IMR-90 (cell line): ENCODE measurements at regions not wholly inside any gene's neighbourhood (a gene's known extent, or its start where the extent isn't known, plus 50 kb on each side); places are given as distances from the start of the nearest gene placed in this dataset.

Source experiments
- ATAC-seq: fragments of 200-7000 bp; cut with Tn5 transposase; 2 replicates; pipeline ENCODE4 v1.9.1; 2020; ENCODE audit warnings: low read depth, mild to moderate bottlenecking, moderate library complexity
- BruUV-seq: library from RNA; stranded (reverse); fragments of 400-500 nt; replicated peaks from 2 replicates; lab custom pipeline; 2021; lab: Mats Ljungman, UMichigan
- CTCF ChIA-PET: fragments of 300-600 bp; formaldehyde crosslinking; extraction: SDS; loops from one replicate; lab custom pipeline; 2021; ENCODE audit warnings: antibody characterized with exemption; lab: Yijun Ruan, JAX
- POLR2A ChIA-PET: fragments of 300-600 bp; sonication (Branson Sonifier 250); formaldehyde crosslinking; loops from one replicate; lab custom pipeline; 2022; ENCODE audit warnings: antibody characterized with exemption; ENCODE audit not compliant: unreplicated experiment; lab: Charles Lee
- DNase-seq: peaks from one replicate; pipeline ENCODE4 v3.0.0; 2013
- H2AFZ ChIP-seq: replicated peaks from 2 replicates; pipeline ENCODE3; 2013; ENCODE audit warnings: low read length, mild to moderate bottlenecking; ENCODE audit not compliant: poor library complexity
- H2AK5ac ChIP-seq: 2 replicates; pipeline ENCODE4 v1.6.1; 2013; ENCODE audit warnings: low read depth, low read length, inconsistent platforms
- H2AK9ac ChIP-seq: replicated peaks from 2 replicates; pipeline ENCODE3; 2013; ENCODE audit warnings: mild to moderate bottlenecking, low read depth, low read length, moderate library complexity; ENCODE audit not compliant: poor library complexity
- H2BK120ac ChIP-seq: 2 replicates; pipeline ENCODE4 v1.6.1; 2013; ENCODE audit warnings: low read depth, low read length, inconsistent platforms
- H2BK15ac ChIP-seq: 3 replicates; pipeline ENCODE4 v1.6.1; 2013; ENCODE audit warnings: low read depth, low read length, inconsistent platforms
- H2BK20ac ChIP-seq: 2 replicates; pipeline ENCODE4 v1.6.1; 2013; ENCODE audit warnings: low read depth, mild to moderate bottlenecking, inconsistent platforms, low read length, moderate library complexity
- H2BK5ac ChIP-seq: 2 replicates; pipeline ENCODE4 v1.6.1; 2013; ENCODE audit warnings: mild to moderate bottlenecking, low read depth, low read length, inconsistent platforms; ENCODE audit not compliant: poor library complexity, severe bottlenecking
- H3K14ac ChIP-seq: replicated peaks from 2 replicates; pipeline ENCODE4 v1.6.1; 2013; ENCODE audit warnings: low read depth, low read length, inconsistent platforms
- H3K18ac ChIP-seq: 2 replicates; pipeline ENCODE4 v1.6.1; 2013; ENCODE audit warnings: low read depth, low read length, control low read depth
- H3K23ac ChIP-seq: 2 replicates; pipeline ENCODE4 v1.6.1; 2013; ENCODE audit warnings: low read depth, low read length, inconsistent platforms
- H3K27ac ChIP-seq: 2 replicates; pipeline ENCODE4 v1.5.1; 2013; ENCODE audit warnings: mild to moderate bottlenecking, control low read depth, low read length; ENCODE audit not compliant: insufficient read depth
- H3K27me3 ChIP-seq: 2 replicates; pipeline ENCODE4 v1.6.1; 2013; ENCODE audit warnings: low read length; ENCODE audit not compliant: control insufficient read depth, insufficient read depth
- H3K36me3 ChIP-seq: 2 replicates; pipeline ENCODE4 v1.6.1; 2013; ENCODE audit warnings: low read length, mixed read lengths; ENCODE audit not compliant: control insufficient read depth, insufficient read depth
- H3K4ac ChIP-seq: 2 replicates; pipeline ENCODE4 v1.6.1; 2013; ENCODE audit warnings: low read depth, low read length, inconsistent platforms
- H3K4me1 ChIP-seq: 2 replicates; pipeline ENCODE4 v1.6.1; 2013; ENCODE audit warnings: low read length, mixed read lengths; ENCODE audit not compliant: control insufficient read depth, insufficient read depth
- H3K4me2 ChIP-seq: 2 replicates; pipeline ENCODE4 v1.6.1; 2013; ENCODE audit warnings: low read depth, mild to moderate bottlenecking, control low read depth, low read length, moderate library complexity
- H3K4me3 ChIP-seq: 2 replicates; pipeline ENCODE4 v1.5.1; 2013; ENCODE audit warnings: low read depth, mild to moderate bottlenecking, control low read depth, low read length, moderate library complexity; ENCODE audit not compliant: insufficient read depth
- H3K56ac ChIP-seq: 2 replicates; pipeline ENCODE4 v1.6.1; 2013; ENCODE audit warnings: low read length, inconsistent platforms; ENCODE audit not compliant: insufficient read depth; ENCODE audit errors: extremely low read depth
- H3K79me1 ChIP-seq, 2 experiments: 2 replicates each; pipeline ENCODE4 v1.6.1; 2013; ENCODE audit warnings: low read length in 2 of 2, inconsistent platforms in 1 of 2, low read depth in 1 of 2
- H3K9ac ChIP-seq: 2 replicates; pipeline ENCODE4 v1.6.1; 2013; ENCODE audit warnings: low read depth, low read length, control low read depth
- H3K9me1 ChIP-seq: 2 replicates; pipeline ENCODE4 v1.6.1; 2013; ENCODE audit warnings: low read length, inconsistent platforms; ENCODE audit not compliant: insufficient read depth
- H3K9me3 ChIP-seq: 2 replicates; pipeline ENCODE4 v1.6.1; 2013; ENCODE audit warnings: low read length; ENCODE audit not compliant: control insufficient read depth, insufficient read depth
- H4K20me1 ChIP-seq: 2 replicates; pipeline ENCODE4 v1.6.1; 2013; ENCODE audit warnings: low read length, inconsistent platforms; ENCODE audit not compliant: insufficient read depth
- H4K5ac ChIP-seq: 2 replicates; pipeline ENCODE4 v1.6.1; 2013; ENCODE audit warnings: mild to moderate bottlenecking, low read depth, low read length, control low read depth
- H4K8ac ChIP-seq, 2 experiments: 2 replicates each; pipeline ENCODE4 v1.6.1; 2013; ENCODE audit warnings: low read depth in 2 of 2, low read length in 2 of 2, control low read depth in 1 of 2, inconsistent platforms in 1 of 2
- H4K91ac ChIP-seq: 2 replicates; pipeline ENCODE4 v1.6.1; 2013; ENCODE audit warnings: low read depth, low read length, inconsistent platforms; ENCODE audit not compliant: insufficient read depth
- BHLHE40 ChIP-seq: fragments of 150-350 bp; IDR thresholded peaks from 2 replicates; pipeline ENCODE4 v1.6.1; 2016; ENCODE audit warnings: mild to moderate bottlenecking, low read depth, low read length
- CEBPB ChIP-seq: IDR thresholded peaks from 2 replicates; pipeline ENCODE4 v1.6.1; 2012; ENCODE audit warnings: low read depth, low read length, improper control_type of control experiment
- CHD1 ChIP-seq: IDR thresholded peaks from 2 replicates; pipeline ENCODE4 v1.6.1; 2012; ENCODE audit warnings: low read depth, low read length, improper control_type of control experiment
- CTCF ChIP-seq: conservative IDR thresholded peaks from 2 replicates; pipeline ENCODE4 v1.5.1; 2012; ENCODE audit warnings: mild to moderate bottlenecking, low read depth, low read length, improper control_type of control experiment
- FOS ChIP-seq: fragments of 150-350 bp; IDR thresholded peaks from 2 replicates; pipeline ENCODE4 v1.6.1; 2016; ENCODE audit warnings: low read depth, low read length
- MAFK ChIP-seq: IDR thresholded peaks from 2 replicates; pipeline ENCODE4 v1.6.1; 2012; ENCODE audit warnings: low read depth, low read length, improper control_type of control experiment
- MAZ ChIP-seq: IDR thresholded peaks from 2 replicates; pipeline ENCODE4 v1.6.1; 2012; ENCODE audit warnings: low read depth, mild to moderate bottlenecking, low read length, improper control_type of control experiment, moderate library complexity, borderline replicate concordance
- MXI1 ChIP-seq: IDR thresholded peaks from 2 replicates; pipeline ENCODE4 v1.6.1; 2012; ENCODE audit warnings: low read depth, mild to moderate bottlenecking, low read length, moderate library complexity, borderline replicate concordance
- NFE2L2 ChIP-seq: fragments of 150-350 bp; IDR thresholded peaks from 2 replicates; pipeline ENCODE4 v1.6.1; 2016; ENCODE audit warnings: low read depth, mild to moderate bottlenecking, low read length
- POLR2A ChIP-seq: IDR thresholded peaks from 2 replicates; pipeline ENCODE4 v1.6.1; 2012; ENCODE audit warnings: mild to moderate bottlenecking, low read depth, low read length
- RAD21 ChIP-seq: IDR thresholded peaks from 2 replicates; pipeline ENCODE4 v1.6.1; 2012; ENCODE audit warnings: low read length, improper control_type of control experiment
- RCOR1 ChIP-seq: IDR thresholded peaks from 2 replicates; pipeline ENCODE4 v1.6.1; 2012; ENCODE audit warnings: mild to moderate bottlenecking, low read length, improper control_type of control experiment; ENCODE audit not compliant: insufficient replicate concordance
- RFX5 ChIP-seq: IDR thresholded peaks from 2 replicates; pipeline ENCODE4 v1.8.0; 2012; ENCODE audit warnings: low read depth, mild to moderate bottlenecking, low read length, moderate library complexity
- SMC3 ChIP-seq: fragments of 150-350 bp; IDR thresholded peaks from 2 replicates; pipeline ENCODE4 v1.6.1; 2016; ENCODE audit warnings: low read depth, mild to moderate bottlenecking, antibody characterized with exemption, low read length, moderate library complexity
- WGBS, 2 experiments: methylation state at CpG; one replicate each; pipeline versions ENCODE4 v1.1.5 to v1.1.7; 2013; ENCODE audit warnings: missing lambda C conversion rate in 2 of 2; ENCODE audit not compliant: insufficient read length in 1 of 2; ENCODE audit errors: extremely low coverage in 2 of 2; 5-methylcytosine and 5-hydroxymethylcytosine counted together
- dilution Hi-C: fragments of 300-500 bp; cut with HindIII; formaldehyde crosslinking; loops from one replicate; pipeline ENCODE4 v1.14.3; 2018; ENCODE audit warnings: low sequenced_read_pairs; ENCODE audit not compliant: unreplicated experiment
- in situ Hi-C: fragments of 300-500 bp; cut with MboI; formaldehyde crosslinking; loops from 3 replicates; pipeline ENCODE4 v1.14.3; 2019; ENCODE audit warnings: low sequenced_read_pairs, inconsistent platforms, mixed read lengths
- intact Hi-C: fragments of 100-400 bp; cut with micrococcal nuclease; formaldehyde crosslinking; loops from 2 replicates; pipeline ENCODE4 v1.10.0; 2022
- TF ChIP-seq, protein P1 (sequence below): fragments of 150-350 bp; IDR thresholded peaks from 2 replicates; pipeline ENCODE4 v1.6.1; 2017; ENCODE audit warnings: mild to moderate bottlenecking, antibody characterized with exemption, low read length, low read depth
- TF ChIP-seq, protein P2 (sequence below): fragments of 150-350 bp; IDR thresholded peaks from 2 replicates; pipeline ENCODE4 v1.6.1; 2016; ENCODE audit warnings: low read depth, mild to moderate bottlenecking, low read length, moderate library complexity, borderline replicate concordance

- no peak overlapping the region for H3K27ac ChIP-seq
- H3K14ac ChIP-seq: 0 out of 2 replicates have a peak overlapping the region, but pooled peaks have one; percentile 33
- TF ChIP-seq RFX5 (no peak), CEBPB (no peak), MAFK (no peak), FOS (no peak), CTCF (no peak), MXI1 (no peak), MAZ (no peak), RAD21 (no peak), BHLHE40 (no peak), NFE2L2 (no peak), SMC3 (no peak), RCOR1 (no peak), CHD1 (no peak), POLR2A (no peak)
- TF ChIP-seq, protein P1, sequence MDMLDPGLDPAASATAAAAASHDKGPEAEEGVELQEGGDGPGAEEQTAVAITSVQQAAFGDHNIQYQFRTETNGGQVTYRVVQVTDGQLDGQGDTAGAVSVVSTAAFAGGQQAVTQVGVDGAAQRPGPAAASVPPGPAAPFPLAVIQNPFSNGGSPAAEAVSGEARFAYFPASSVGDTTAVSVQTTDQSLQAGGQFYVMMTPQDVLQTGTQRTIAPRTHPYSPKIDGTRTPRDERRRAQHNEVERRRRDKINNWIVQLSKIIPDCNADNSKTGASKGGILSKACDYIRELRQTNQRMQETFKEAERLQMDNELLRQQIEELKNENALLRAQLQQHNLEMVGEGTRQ: no peak
- TF ChIP-seq, protein P2, sequence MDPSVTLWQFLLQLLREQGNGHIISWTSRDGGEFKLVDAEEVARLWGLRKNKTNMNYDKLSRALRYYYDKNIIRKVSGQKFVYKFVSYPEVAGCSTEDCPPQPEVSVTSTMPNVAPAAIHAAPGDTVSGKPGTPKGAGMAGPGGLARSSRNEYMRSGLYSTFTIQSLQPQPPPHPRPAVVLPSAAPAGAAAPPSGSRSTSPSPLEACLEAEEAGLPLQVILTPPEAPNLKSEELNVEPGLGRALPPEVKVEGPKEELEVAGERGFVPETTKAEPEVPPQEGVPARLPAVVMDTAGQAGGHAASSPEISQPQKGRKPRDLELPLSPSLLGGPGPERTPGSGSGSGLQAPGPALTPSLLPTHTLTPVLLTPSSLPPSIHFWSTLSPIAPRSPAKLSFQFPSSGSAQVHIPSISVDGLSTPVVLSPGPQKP: no peak
- BruUV-seq: no TSS peak
- dilution Hi-C loops: no loop called here
- H3K27me3 ChIP-seq: no peaks in the 10 kb centered on the region
- H3K56ac ChIP-seq: no peak overlapping the region
- H3K9ac ChIP-seq: no peak overlapping the region
- H3K9me1 ChIP-seq: peaks cover 5% of the 10 kb centered on the region; the same call in 1 of the 2 replicates
- no peaks in the 10 kb centered on the region for H3K79me1 ChIP-seq
- H2BK5ac ChIP-seq: no peak overlapping the region
- no peak overlapping the region for H2AK5ac ChIP-seq
- no peak overlapping the region for H3K4me3 ChIP-seq
- peaks cover 9% of the 10 kb centered on the region for H3K4me1 ChIP-seq
- intact Hi-C loops: no loop called here
- peak overlapping the region; percentile 3; the same call in 1 of the 2 replicates for H3K18ac ChIP-seq
- no peak overlapping the region for H4K5ac ChIP-seq
- in situ Hi-C loops: no loop called here
- H3K9me3 ChIP-seq: no peaks in the 10 kb centered on the region
- no peak overlapping the region for H2BK15ac ChIP-seq
- H4K20me1 ChIP-seq: no peaks in the 10 kb centered on the region
- no peak overlapping the region for H3K4ac ChIP-seq
- H4K8ac ChIP-seq: no peak overlapping the region
- ATAC-seq (no peak), DNase-seq (no peak)
- no peak overlapping the region for H2BK120ac ChIP-seq
- no CpG with 5 or more reads among the region's 2 CpGs for WGBS, 2 experiments
- no peak overlapping the region for H2AFZ ChIP-seq
- H2BK20ac ChIP-seq: no peak overlapping the region
- H3K23ac ChIP-seq: no peak overlapping the region
- no peaks in the 10 kb centered on the region for H3K36me3 ChIP-seq
- H2AK9ac ChIP-seq: no peak overlapping the region
- no peak overlapping the region for H3K4me2 ChIP-seq
- H4K91ac ChIP-seq: no peak overlapping the region
- ChIA-PET CTCF (interaction anchor here (1.3 kb wide), 1 partner anchor 58 kb away, joined by 4 read pairs; no protein-coding TSS in a partner anchor), POLR2A (no interaction called here)
Measured at GRCh38 chr2:160927324-160927723, 232.9 kb upstream of the TANK start.
